Liver (tissue), 3 donors: ENCODE measurements at regions not wholly inside any gene's neighbourhood (a gene's known extent, or its start where the extent isn't known, plus 50 kb on each side); places are given as distances from the start of the nearest gene placed in this dataset.

ENCODE experiments used
- CTCF ChIP-seq: fragments of 150-350 bp; IDR thresholded peaks from 2 replicates; pipeline ENCODE4 v1.5.1; 2017; ENCODE audit warnings: improper control_type of control experiment, low read depth, low read length; ENCODE audit not compliant: missing input control
- EGR1 ChIP-seq, 2 donors: IDR thresholded peaks; 2 replicates each; pipeline ENCODE4 v1.6.1; 2016 to 2018; ENCODE audit warnings: antibody characterized with exemption in 2 of 2, low read depth in 2 of 2
- HNF4A ChIP-seq, 2 donors: conservative IDR thresholded peaks; 2 replicates each; pipeline ENCODE4 v1.6.1; 2016; ENCODE audit warnings: antibody characterized with exemption in 2 of 2, mild to moderate bottlenecking in 2 of 2
- RXRA ChIP-seq, 2 donors: IDR thresholded peaks; 2 replicates each; pipeline ENCODE4 v1.6.1; 2017 to 2018; ENCODE audit warnings: antibody characterized with exemption in 2 of 2, mild to moderate bottlenecking in 1 of 2
- YY1 ChIP-seq: IDR thresholded peaks from 2 replicates; pipeline ENCODE4 v1.6.1; 2016; ENCODE audit warnings: antibody characterized with exemption, mild to moderate bottlenecking
- donor health status: healthy.
- donor health status: healthy.

GRCh38 chr4:32789026-32789608 lies 2068.9 kb downstream of the PCDH7 start:
- no peak for TF ChIP-seq YY1
- peak; percentile 13 to 40 for TF ChIP-seq HNF4A (conservative IDR thresholded peaks at IDR 0.05)
- TF ChIP-seq RXRA (IDR thresholded peaks at IDR 0.05), result no peak
- TF ChIP-seq EGR1 (IDR thresholded peaks at IDR 0.05; ENCODE audit: low read depth in 2 of 2), result no peak
- no peak for TF ChIP-seq CTCF
